ENCODE measurements at regions not wholly inside any gene's neighbourhood (a gene's known extent, or its start where the extent isn't known, plus 50 kb on each side); places are given as distances from the start of the nearest gene placed in this dataset.
"Not testable (repeated sequence)": the region's sequence is repeated elsewhere in the genome, so short reads cannot be mapped to it uniquely, and the experiment has no call there.

DNA sequence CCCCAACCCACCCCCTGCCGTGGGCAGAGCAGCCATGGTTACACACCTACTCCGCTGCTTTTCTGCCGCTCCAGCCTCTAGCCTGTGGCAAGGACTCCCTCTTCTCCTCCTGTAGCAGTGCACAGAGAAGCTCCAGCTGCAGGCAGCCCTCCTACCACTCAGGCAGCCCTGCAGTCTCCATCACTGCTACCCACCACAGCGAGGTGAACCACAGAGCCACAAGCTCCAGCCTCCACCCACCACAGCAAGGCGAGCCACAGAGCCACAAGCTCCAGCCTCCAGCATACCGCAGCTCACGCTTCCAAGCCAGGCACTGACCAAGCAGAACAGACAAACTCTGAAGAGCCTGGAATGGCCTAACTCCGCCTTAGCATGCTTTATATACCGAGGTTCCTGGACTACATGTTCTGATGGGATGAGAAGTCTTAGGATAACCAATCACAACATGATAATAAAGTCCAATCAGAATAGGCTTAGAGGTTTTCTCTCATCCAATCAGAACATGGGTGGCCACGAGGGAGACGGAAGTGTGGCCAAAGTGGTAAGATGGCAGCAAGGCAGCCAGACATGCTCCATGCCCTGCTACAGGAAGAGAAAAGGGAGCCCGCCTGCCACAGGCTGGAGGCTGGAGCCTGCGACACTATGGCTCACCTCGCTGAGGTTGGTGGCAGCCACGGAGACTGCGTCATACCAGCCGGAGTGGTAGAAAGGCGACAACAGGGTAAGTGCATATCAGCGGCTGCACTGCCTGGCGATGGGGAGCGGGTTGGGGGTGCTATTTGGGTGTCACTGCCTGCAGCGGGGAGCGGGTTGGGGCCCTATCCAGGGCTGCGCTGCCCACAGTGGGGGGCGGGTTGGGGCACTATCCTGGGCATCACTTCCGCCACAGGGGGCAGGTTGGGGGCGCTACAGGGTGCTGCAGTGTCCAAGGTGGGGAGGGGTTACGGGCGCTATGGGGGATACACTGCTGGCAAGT is 75.8 kb upstream of the PCAT7 start:
- in situ Hi-C loops (cut with HindIII; ENCODE audit: low sequenced_read_pairs), result no loop called here
- H3K4me3 ChIP-seq (ENCODE audit: low read depth, low read length), result no peak overlapping the region
- DNase-seq (ENCODE audit: low read depth, low spot score), result no peak
- TF ChIP-seq, protein P1, sequence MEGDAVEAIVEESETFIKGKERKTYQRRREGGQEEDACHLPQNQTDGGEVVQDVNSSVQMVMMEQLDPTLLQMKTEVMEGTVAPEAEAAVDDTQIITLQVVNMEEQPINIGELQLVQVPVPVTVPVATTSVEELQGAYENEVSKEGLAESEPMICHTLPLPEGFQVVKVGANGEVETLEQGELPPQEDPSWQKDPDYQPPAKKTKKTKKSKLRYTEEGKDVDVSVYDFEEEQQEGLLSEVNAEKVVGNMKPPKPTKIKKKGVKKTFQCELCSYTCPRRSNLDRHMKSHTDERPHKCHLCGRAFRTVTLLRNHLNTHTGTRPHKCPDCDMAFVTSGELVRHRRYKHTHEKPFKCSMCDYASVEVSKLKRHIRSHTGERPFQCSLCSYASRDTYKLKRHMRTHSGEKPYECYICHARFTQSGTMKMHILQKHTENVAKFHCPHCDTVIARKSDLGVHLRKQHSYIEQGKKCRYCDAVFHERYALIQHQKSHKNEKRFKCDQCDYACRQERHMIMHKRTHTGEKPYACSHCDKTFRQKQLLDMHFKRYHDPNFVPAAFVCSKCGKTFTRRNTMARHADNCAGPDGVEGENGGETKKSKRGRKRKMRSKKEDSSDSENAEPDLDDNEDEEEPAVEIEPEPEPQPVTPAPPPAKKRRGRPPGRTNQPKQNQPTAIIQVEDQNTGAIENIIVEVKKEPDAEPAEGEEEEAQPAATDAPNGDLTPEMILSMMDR (IDR thresholded peaks at IDR 0.05; ENCODE audit: low read depth, low read length), result no peak

DNA sequence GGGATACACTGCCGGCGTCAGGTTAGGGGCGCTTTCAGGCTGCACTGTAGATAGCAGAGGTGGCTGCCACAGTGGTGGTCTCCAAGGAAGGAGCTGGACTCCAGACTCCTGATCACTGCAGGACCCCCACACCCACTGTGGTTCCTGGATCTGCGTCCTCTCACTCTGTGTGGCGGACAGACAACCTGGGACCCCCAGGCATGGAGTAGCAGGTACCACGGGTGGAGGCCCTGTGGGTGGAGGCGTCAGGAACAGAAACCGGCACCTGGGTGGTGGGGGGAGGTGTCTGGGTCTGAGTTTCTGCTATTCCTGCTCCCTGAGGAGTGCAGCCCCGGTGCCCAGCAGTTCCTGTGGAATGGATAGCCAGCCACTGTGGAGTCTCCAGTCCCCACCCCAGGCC is 75.1 kb upstream of the PCAT7 start:
- TF ChIP-seq, protein P1 (IDR thresholded peaks at IDR 0.05; ENCODE audit: low read depth, low read length), result no peak
- DNase-seq (ENCODE audit: low read depth, low spot score), result no peak
- H3K4me3 ChIP-seq (ENCODE audit: low read depth, low read length), result no peak overlapping the region
- in situ Hi-C loops (cut with HindIII; ENCODE audit: low sequenced_read_pairs), result no loop called here

DNA sequence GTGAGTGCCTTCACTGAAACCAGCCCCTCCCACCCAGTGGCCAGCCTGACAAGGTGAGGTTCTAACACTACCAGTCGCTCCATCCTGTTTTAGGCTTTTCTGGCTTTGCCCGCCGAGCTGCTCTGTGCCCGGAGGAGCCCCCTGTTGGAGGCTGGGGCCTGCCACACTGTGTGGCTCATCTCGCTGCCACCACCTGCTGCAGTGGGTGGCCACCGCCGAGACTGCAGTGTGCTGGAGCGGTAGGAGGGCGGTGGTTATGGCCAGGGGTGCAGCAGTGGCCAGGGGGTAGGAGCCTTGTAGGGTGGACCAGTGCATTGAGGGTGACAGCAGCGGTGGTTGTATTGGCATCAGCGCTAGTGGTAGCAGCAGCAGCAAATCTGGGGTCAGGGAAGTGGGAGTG is 74.7 kb upstream of the PCAT7 start:
- in situ Hi-C loops (cut with HindIII; ENCODE audit: low sequenced_read_pairs), result no loop called here
- no peak for DNase-seq (ENCODE audit: low read depth, low spot score)
- H3K4me3 ChIP-seq (ENCODE audit: low read depth, low read length), result no peak overlapping the region
- TF ChIP-seq, protein P1 (IDR thresholded peaks at IDR 0.05; ENCODE audit: low read depth, low read length), result no peak

DNA sequence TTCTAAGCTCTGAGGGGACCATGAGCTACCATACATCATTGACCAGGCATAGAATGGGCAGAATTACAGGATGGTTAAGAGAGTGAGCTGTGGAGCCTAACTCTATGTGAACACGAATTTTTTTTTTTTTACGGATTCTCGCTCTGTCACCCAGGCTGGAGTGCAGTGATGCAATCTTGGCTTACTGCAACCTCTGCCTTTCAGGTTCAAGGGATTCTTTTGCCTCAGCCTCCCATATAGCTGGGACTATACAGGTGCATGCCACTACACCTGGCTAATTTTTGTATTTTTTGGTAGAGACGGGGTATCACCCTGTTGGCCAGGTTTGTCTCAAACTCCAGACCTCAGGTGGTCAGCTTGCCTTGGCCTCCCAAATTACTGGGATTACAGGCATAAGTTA is 72.8 kb upstream of the PCAT7 start:
- in situ Hi-C loops (cut with HindIII; ENCODE audit: low sequenced_read_pairs), result no loop called here
- DNase-seq (ENCODE audit: low read depth, low spot score), result no peak
- TF ChIP-seq, protein P1 (IDR thresholded peaks at IDR 0.05; ENCODE audit: low read depth, low read length), result no peak
- no peak overlapping the region for H3K4me3 ChIP-seq (ENCODE audit: low read depth, low read length)

DNA sequence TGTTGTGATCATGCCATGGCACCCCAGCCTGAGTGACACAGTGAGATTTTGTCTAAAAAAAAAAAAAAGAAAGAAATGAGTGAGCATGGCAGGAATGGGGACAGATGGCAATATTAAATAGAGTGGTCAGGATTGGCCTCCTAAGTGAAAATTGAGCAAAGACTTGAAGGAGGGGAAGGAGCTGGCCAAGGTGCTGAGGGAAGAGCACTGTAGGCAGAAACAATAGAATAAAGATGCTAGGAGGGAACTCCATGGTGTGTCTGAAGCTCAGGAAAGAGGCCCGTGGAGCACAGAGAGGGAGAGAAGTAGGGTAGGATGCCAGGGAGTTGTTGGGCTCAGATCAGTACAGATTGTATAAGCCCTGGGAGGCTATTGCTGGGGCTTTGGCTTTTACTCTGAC is 64.4 kb upstream of the PCAT7 start:
- no peak for DNase-seq (ENCODE audit: low read depth, low spot score)
- H3K4me3 ChIP-seq (ENCODE audit: low read depth, low read length), result no peak overlapping the region
- TF ChIP-seq, protein P1 (IDR thresholded peaks at IDR 0.05; ENCODE audit: low read depth, low read length), result no peak
- in situ Hi-C loops (cut with HindIII; ENCODE audit: low sequenced_read_pairs), result no loop called here

DNA sequence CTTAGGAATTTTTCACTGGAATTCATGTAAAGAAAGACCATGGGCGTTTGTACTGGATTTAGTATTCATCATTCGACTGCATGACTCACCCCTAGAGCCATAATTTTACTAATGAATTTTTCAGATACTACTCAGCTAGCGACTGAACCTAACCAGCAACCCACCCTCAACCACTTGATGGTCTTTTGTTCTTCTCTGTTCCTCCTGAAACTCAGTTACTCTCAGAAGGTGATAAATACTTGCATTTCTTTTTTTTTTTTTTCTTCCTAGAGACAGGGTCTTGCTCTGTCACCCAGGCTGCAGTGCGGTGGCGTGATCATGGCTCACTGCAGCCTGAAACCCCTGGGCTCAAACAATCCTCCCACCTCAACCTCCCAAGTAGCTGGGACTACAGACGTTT is 62.8 kb upstream of the PCAT7 start:
- H3K4me3 ChIP-seq (ENCODE audit: low read depth, low read length); DNase-seq (ENCODE audit: low read depth, low spot score); in situ Hi-C loops (cut with HindIII; ENCODE audit: low sequenced_read_pairs): not testable (repeated sequence)

DNA sequence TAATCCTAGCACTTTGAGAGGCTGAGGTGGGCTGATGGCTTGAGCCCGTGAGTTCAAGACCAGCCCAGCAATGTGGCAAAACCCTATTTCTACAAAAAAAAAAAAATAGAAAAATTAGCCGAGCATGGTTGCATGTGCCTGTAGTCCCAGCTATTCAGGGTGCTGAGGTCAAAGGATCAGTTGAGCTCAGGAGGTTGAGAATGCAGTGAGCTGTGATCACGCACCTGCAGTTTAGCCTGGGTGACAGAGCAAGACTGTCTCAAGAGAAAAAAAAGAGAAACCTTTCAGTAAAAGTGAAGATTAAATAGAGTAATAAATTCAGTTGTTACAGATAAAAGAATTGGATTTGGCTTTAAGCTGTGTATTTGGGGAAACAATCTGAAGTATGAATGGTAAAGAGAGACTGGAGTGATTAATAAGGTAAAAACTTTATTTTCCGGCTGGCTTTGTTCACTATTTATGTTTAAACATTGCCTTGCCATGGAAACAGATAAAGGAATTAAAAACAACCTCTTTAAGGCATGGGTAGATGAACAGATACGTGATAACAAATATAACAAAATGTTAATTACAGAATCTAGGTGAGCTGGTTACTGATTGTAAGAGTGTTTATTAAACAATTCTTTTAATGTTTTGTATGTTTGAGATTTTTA is 56.0 kb upstream of the PCAT7 start:
- DNase-seq (ENCODE audit: low read depth, low spot score), result no peak
- H3K4me3 ChIP-seq (ENCODE audit: low read depth, low read length), result no peak overlapping the region
- TF ChIP-seq, protein P1 (IDR thresholded peaks at IDR 0.05; ENCODE audit: low read depth, low read length), result no peak
- in situ Hi-C loops (cut with HindIII; ENCODE audit: low sequenced_read_pairs), result no loop called here

All from astrocyte of the spinal cord (primary cell).